IMR-90 (cell line): ENCODE measurements at regions not wholly inside any gene's neighbourhood (a gene's known extent, or its start where the extent isn't known, plus 50 kb on each side); places are given as distances from the start of the nearest gene placed in this dataset.

ENCODE experiments used
- BHLHE40 ChIP-seq: fragments of 150-350 bp; IDR thresholded peaks from 2 replicates; pipeline ENCODE4 v1.6.1; 2016; ENCODE audit warnings: mild to moderate bottlenecking, low read depth, low read length
- CEBPB ChIP-seq: IDR thresholded peaks from 2 replicates; pipeline ENCODE4 v1.6.1; 2012; ENCODE audit warnings: low read depth, low read length, improper control_type of control experiment
- FOS ChIP-seq: fragments of 150-350 bp; IDR thresholded peaks from 2 replicates; pipeline ENCODE4 v1.6.1; 2016; ENCODE audit warnings: low read depth, low read length
- MAFK ChIP-seq: IDR thresholded peaks from 2 replicates; pipeline ENCODE4 v1.6.1; 2012; ENCODE audit warnings: low read depth, low read length, improper control_type of control experiment
- MXI1 ChIP-seq: IDR thresholded peaks from 2 replicates; pipeline ENCODE4 v1.6.1; 2012; ENCODE audit warnings: low read depth, mild to moderate bottlenecking, low read length, moderate library complexity, borderline replicate concordance
- POLR2A ChIP-seq: IDR thresholded peaks from 2 replicates; pipeline ENCODE4 v1.6.1; 2012; ENCODE audit warnings: mild to moderate bottlenecking, low read depth, low read length
- RFX5 ChIP-seq: IDR thresholded peaks from 2 replicates; pipeline ENCODE4 v1.8.0; 2012; ENCODE audit warnings: low read depth, mild to moderate bottlenecking, low read length, moderate library complexity
- USF2 ChIP-seq: fragments of 150-350 bp; IDR thresholded peaks from 2 replicates; pipeline ENCODE4 v1.6.1; 2017; ENCODE audit warnings: mild to moderate bottlenecking, antibody characterized with exemption, low read length, low read depth
- TF ChIP-seq, protein P1 (sequence below): conservative IDR thresholded peaks from 2 replicates; pipeline ENCODE4 v1.5.1; 2012; ENCODE audit warnings: mild to moderate bottlenecking, low read depth, low read length, improper control_type of control experiment

- TF ChIP-seq, protein P1, sequence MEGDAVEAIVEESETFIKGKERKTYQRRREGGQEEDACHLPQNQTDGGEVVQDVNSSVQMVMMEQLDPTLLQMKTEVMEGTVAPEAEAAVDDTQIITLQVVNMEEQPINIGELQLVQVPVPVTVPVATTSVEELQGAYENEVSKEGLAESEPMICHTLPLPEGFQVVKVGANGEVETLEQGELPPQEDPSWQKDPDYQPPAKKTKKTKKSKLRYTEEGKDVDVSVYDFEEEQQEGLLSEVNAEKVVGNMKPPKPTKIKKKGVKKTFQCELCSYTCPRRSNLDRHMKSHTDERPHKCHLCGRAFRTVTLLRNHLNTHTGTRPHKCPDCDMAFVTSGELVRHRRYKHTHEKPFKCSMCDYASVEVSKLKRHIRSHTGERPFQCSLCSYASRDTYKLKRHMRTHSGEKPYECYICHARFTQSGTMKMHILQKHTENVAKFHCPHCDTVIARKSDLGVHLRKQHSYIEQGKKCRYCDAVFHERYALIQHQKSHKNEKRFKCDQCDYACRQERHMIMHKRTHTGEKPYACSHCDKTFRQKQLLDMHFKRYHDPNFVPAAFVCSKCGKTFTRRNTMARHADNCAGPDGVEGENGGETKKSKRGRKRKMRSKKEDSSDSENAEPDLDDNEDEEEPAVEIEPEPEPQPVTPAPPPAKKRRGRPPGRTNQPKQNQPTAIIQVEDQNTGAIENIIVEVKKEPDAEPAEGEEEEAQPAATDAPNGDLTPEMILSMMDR = no peak
- TF ChIP-seq CEBPB = no peak
- no peak for TF ChIP-seq POLR2A
- no peak for TF ChIP-seq BHLHE40
- TF ChIP-seq RFX5 = no peak
- TF ChIP-seq MXI1 = no peak
- no peak for TF ChIP-seq USF2
- no peak for TF ChIP-seq MAFK
- TF ChIP-seq FOS = no peak
These were observed 175.2 kb downstream of the PSAT1 start for GRCh38 chr9:78472111-78472510.
